C4-2B (cell line): ENCODE measurements at regions not wholly inside any gene's neighbourhood (a gene's known extent, or its start where the extent isn't known, plus 50 kb on each side); places are given as distances from the start of the nearest gene placed in this dataset.
A peak's percentile ranks its signal among the peaks of the same experiment; 100 is the strongest.

Source experiments
- ZFX ChIP-seq: fragments of 450-650 bp; IDR thresholded peaks from 2 replicates; pipeline ENCODE4 v1.6.1; 2017
- TF ChIP-seq, protein P1 (sequence below): fragments of 450-650 bp; conservative IDR thresholded peaks from 2 replicates; pipeline ENCODE4 v1.5.1; 2017; ENCODE audit warnings: mild to moderate bottlenecking

DNA sequence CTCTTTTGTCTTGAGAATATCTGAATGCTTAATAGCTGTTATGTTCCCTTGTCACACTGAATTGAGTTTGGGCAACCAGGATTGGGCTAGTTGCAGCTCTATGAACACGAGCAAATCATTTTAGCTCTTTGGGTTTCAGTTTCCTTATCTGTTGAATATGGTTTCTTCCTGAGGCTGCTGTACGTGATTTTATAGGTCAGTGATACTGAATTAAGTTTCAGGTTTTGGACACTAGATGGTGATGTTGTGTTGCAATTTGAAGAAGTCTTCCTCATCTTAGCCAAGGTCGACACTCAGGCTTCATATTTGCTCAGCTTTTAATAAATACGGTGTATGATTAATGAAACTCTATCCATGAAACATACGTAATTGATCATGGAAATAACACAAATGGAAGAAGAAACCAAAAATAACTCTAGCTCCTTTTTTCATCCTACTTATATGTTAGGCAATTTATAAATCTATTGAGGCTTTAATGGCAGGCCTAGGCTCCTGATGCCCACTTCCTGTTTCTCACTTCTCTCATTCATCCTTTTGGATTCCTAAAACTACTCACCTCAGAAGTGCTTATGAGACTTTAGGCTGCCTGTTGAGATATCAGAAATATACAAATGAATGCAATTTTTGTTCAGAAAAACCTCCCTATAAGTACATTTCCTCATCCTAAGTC, 354.1 kb upstream of the MAP3K7 start:
- TF ChIP-seq, protein P1, sequence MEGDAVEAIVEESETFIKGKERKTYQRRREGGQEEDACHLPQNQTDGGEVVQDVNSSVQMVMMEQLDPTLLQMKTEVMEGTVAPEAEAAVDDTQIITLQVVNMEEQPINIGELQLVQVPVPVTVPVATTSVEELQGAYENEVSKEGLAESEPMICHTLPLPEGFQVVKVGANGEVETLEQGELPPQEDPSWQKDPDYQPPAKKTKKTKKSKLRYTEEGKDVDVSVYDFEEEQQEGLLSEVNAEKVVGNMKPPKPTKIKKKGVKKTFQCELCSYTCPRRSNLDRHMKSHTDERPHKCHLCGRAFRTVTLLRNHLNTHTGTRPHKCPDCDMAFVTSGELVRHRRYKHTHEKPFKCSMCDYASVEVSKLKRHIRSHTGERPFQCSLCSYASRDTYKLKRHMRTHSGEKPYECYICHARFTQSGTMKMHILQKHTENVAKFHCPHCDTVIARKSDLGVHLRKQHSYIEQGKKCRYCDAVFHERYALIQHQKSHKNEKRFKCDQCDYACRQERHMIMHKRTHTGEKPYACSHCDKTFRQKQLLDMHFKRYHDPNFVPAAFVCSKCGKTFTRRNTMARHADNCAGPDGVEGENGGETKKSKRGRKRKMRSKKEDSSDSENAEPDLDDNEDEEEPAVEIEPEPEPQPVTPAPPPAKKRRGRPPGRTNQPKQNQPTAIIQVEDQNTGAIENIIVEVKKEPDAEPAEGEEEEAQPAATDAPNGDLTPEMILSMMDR, result peak; percentile 30
- TF ChIP-seq ZFX, result no peak
